ENCODE measurements at regions not wholly inside any gene's neighbourhood (a gene's known extent, or its start where the extent isn't known, plus 50 kb on each side); places are given as distances from the start of the nearest gene placed in this dataset.

- TF ChIP-seq CSDC2 (CRISPR knock-in tag; IDR thresholded peaks at IDR 0.05): no peak
- TF ChIP-seq, protein P1, sequence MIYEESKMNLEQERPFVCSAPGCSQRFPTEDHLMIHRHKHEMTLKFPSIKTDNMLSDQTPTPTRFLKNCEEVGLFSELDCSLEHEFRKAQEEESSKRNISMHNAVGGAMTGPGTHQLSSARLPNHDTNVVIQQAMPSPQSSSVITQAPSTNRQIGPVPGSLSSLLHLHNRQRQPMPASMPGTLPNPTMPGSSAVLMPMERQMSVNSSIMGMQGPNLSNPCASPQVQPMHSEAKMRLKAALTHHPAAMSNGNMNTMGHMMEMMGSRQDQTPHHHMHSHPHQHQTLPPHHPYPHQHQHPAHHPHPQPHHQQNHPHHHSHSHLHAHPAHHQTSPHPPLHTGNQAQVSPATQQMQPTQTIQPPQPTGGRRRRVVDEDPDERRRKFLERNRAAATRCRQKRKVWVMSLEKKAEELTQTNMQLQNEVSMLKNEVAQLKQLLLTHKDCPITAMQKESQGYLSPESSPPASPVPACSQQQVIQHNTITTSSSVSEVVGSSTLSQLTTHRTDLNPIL (CRISPR knock-in tag; IDR thresholded peaks at IDR 0.05; ENCODE audit: low read depth): no peak
- TF ChIP-seq, protein P2, sequence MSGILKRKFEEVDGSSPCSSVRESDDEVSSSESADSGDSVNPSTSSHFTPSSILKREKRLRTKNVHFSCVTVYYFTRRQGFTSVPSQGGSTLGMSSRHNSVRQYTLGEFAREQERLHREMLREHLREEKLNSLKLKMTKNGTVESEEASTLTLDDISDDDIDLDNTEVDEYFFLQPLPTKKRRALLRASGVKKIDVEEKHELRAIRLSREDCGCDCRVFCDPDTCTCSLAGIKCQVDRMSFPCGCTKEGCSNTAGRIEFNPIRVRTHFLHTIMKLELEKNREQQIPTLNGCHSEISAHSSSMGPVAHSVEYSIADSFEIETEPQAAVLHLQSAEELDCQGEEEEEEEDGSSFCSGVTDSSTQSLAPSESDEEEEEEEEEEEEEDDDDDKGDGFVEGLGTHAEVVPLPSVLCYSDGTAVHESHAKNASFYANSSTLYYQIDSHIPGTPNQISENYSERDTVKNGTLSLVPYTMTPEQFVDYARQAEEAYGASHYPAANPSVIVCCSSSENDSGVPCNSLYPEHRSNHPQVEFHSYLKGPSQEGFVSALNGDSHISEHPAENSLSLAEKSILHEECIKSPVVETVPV (CRISPR knock-in tag; IDR thresholded peaks at IDR 0.05): no peak
- no peak for TF ChIP-seq ZNF565 (CRISPR knock-in tag; conservative IDR thresholded peaks at IDR 0.05; ENCODE audit: low read depth)
- 0 out of 2 replicates have a peak, but pooled peaks have one; percentile 18 for TF ChIP-seq PATZ1 (CRISPR knock-in tag; IDR thresholded peaks at IDR 0.05; ENCODE audit: borderline replicate concordance)
- no peak for TF ChIP-seq ZFP3 (CRISPR knock-in tag; IDR thresholded peaks at IDR 0.05)
- TF ChIP-seq ZFP30 (CRISPR knock-in tag; IDR thresholded peaks at IDR 0.05): no peak
- TF ChIP-seq GLIS3 (CRISPR knock-in tag; IDR thresholded peaks at IDR 0.05): no peak
- no peak for TF ChIP-seq ARNTL (CRISPR knock-in tag; IDR thresholded peaks at IDR 0.05; ENCODE audit: borderline replicate concordance, low read depth)
- no peak for TF ChIP-seq SNAI2 (CRISPR knock-in tag; IDR thresholded peaks at IDR 0.05)
- TF ChIP-seq TSHZ2 (CRISPR knock-in tag; IDR thresholded peaks at IDR 0.05): no peak
- no peak for TF ChIP-seq ESRRG (CRISPR knock-in tag; IDR thresholded peaks at IDR 0.05)
These were observed 406.5 kb downstream of the DUSP10 start for GRCh38 chr1:221335161-221336101.
